IMR-90 (cell line): ENCODE measurements at regions not wholly inside any gene's neighbourhood (a gene's known extent, or its start where the extent isn't known, plus 50 kb on each side); places are given as distances from the start of the nearest gene placed in this dataset.

Source experiments
- ATAC-seq: fragments of 200-7000 bp; cut with Tn5 transposase; 2 replicates; pipeline ENCODE4 v1.9.1; 2020; ENCODE audit warnings: low read depth, mild to moderate bottlenecking, moderate library complexity
- BruUV-seq: library from RNA; stranded (reverse); fragments of 400-500 nt; replicated peaks from 2 replicates; lab custom pipeline; 2021; lab: Mats Ljungman, UMichigan
- CTCF ChIA-PET: fragments of 300-600 bp; formaldehyde crosslinking; extraction: SDS; loops from one replicate; lab custom pipeline; 2021; ENCODE audit warnings: antibody characterized with exemption; lab: Yijun Ruan, JAX
- POLR2A ChIA-PET: fragments of 300-600 bp; sonication (Branson Sonifier 250); formaldehyde crosslinking; loops from one replicate; lab custom pipeline; 2022; ENCODE audit warnings: antibody characterized with exemption; ENCODE audit not compliant: unreplicated experiment; lab: Charles Lee
- DNase-seq: peaks from one replicate; pipeline ENCODE4 v3.0.0; 2013
- H2AFZ ChIP-seq: replicated peaks from 2 replicates; pipeline ENCODE3; 2013; ENCODE audit warnings: low read length, mild to moderate bottlenecking; ENCODE audit not compliant: poor library complexity
- H2AK5ac ChIP-seq: 2 replicates; pipeline ENCODE4 v1.6.1; 2013; ENCODE audit warnings: low read depth, low read length, inconsistent platforms
- H2AK9ac ChIP-seq: replicated peaks from 2 replicates; pipeline ENCODE3; 2013; ENCODE audit warnings: mild to moderate bottlenecking, low read depth, low read length, moderate library complexity; ENCODE audit not compliant: poor library complexity
- H2BK120ac ChIP-seq: 2 replicates; pipeline ENCODE4 v1.6.1; 2013; ENCODE audit warnings: low read depth, low read length, inconsistent platforms
- H2BK15ac ChIP-seq: 3 replicates; pipeline ENCODE4 v1.6.1; 2013; ENCODE audit warnings: low read depth, low read length, inconsistent platforms
- H2BK20ac ChIP-seq: 2 replicates; pipeline ENCODE4 v1.6.1; 2013; ENCODE audit warnings: low read depth, mild to moderate bottlenecking, inconsistent platforms, low read length, moderate library complexity
- H2BK5ac ChIP-seq: 2 replicates; pipeline ENCODE4 v1.6.1; 2013; ENCODE audit warnings: mild to moderate bottlenecking, low read depth, low read length, inconsistent platforms; ENCODE audit not compliant: poor library complexity, severe bottlenecking
- H3K14ac ChIP-seq: replicated peaks from 2 replicates; pipeline ENCODE4 v1.6.1; 2013; ENCODE audit warnings: low read depth, low read length, inconsistent platforms
- H3K18ac ChIP-seq: 2 replicates; pipeline ENCODE4 v1.6.1; 2013; ENCODE audit warnings: low read depth, low read length, control low read depth
- H3K23ac ChIP-seq: 2 replicates; pipeline ENCODE4 v1.6.1; 2013; ENCODE audit warnings: low read depth, low read length, inconsistent platforms
- H3K27ac ChIP-seq: 2 replicates; pipeline ENCODE4 v1.5.1; 2013; ENCODE audit warnings: mild to moderate bottlenecking, control low read depth, low read length; ENCODE audit not compliant: insufficient read depth
- H3K27me3 ChIP-seq: 2 replicates; pipeline ENCODE4 v1.6.1; 2013; ENCODE audit warnings: low read length; ENCODE audit not compliant: control insufficient read depth, insufficient read depth
- H3K36me3 ChIP-seq: 2 replicates; pipeline ENCODE4 v1.6.1; 2013; ENCODE audit warnings: low read length, mixed read lengths; ENCODE audit not compliant: control insufficient read depth, insufficient read depth
- H3K4ac ChIP-seq: 2 replicates; pipeline ENCODE4 v1.6.1; 2013; ENCODE audit warnings: low read depth, low read length, inconsistent platforms
- H3K4me1 ChIP-seq: 2 replicates; pipeline ENCODE4 v1.6.1; 2013; ENCODE audit warnings: low read length, mixed read lengths; ENCODE audit not compliant: control insufficient read depth, insufficient read depth
- H3K4me2 ChIP-seq: 2 replicates; pipeline ENCODE4 v1.6.1; 2013; ENCODE audit warnings: low read depth, mild to moderate bottlenecking, control low read depth, low read length, moderate library complexity
- H3K4me3 ChIP-seq: 2 replicates; pipeline ENCODE4 v1.5.1; 2013; ENCODE audit warnings: low read depth, mild to moderate bottlenecking, control low read depth, low read length, moderate library complexity; ENCODE audit not compliant: insufficient read depth
- H3K56ac ChIP-seq: 2 replicates; pipeline ENCODE4 v1.6.1; 2013; ENCODE audit warnings: low read length, inconsistent platforms; ENCODE audit not compliant: insufficient read depth; ENCODE audit errors: extremely low read depth
- H3K79me1 ChIP-seq, 2 experiments: 2 replicates each; pipeline ENCODE4 v1.6.1; 2013; ENCODE audit warnings: low read length in 2 of 2, inconsistent platforms in 1 of 2, low read depth in 1 of 2
- H3K9ac ChIP-seq: 2 replicates; pipeline ENCODE4 v1.6.1; 2013; ENCODE audit warnings: low read depth, low read length, control low read depth
- H3K9me1 ChIP-seq: 2 replicates; pipeline ENCODE4 v1.6.1; 2013; ENCODE audit warnings: low read length, inconsistent platforms; ENCODE audit not compliant: insufficient read depth
- H3K9me3 ChIP-seq: 2 replicates; pipeline ENCODE4 v1.6.1; 2013; ENCODE audit warnings: low read length; ENCODE audit not compliant: control insufficient read depth, insufficient read depth
- H4K20me1 ChIP-seq: 2 replicates; pipeline ENCODE4 v1.6.1; 2013; ENCODE audit warnings: low read length, inconsistent platforms; ENCODE audit not compliant: insufficient read depth
- H4K5ac ChIP-seq: 2 replicates; pipeline ENCODE4 v1.6.1; 2013; ENCODE audit warnings: mild to moderate bottlenecking, low read depth, low read length, control low read depth
- H4K8ac ChIP-seq, 2 experiments: 2 replicates each; pipeline ENCODE4 v1.6.1; 2013; ENCODE audit warnings: low read depth in 2 of 2, low read length in 2 of 2, control low read depth in 1 of 2, inconsistent platforms in 1 of 2
- H4K91ac ChIP-seq: 2 replicates; pipeline ENCODE4 v1.6.1; 2013; ENCODE audit warnings: low read depth, low read length, inconsistent platforms; ENCODE audit not compliant: insufficient read depth
- BHLHE40 ChIP-seq: fragments of 150-350 bp; IDR thresholded peaks from 2 replicates; pipeline ENCODE4 v1.6.1; 2016; ENCODE audit warnings: mild to moderate bottlenecking, low read depth, low read length
- CEBPB ChIP-seq: IDR thresholded peaks from 2 replicates; pipeline ENCODE4 v1.6.1; 2012; ENCODE audit warnings: low read depth, low read length, improper control_type of control experiment
- CHD1 ChIP-seq: IDR thresholded peaks from 2 replicates; pipeline ENCODE4 v1.6.1; 2012; ENCODE audit warnings: low read depth, low read length, improper control_type of control experiment
- FOS ChIP-seq: fragments of 150-350 bp; IDR thresholded peaks from 2 replicates; pipeline ENCODE4 v1.6.1; 2016; ENCODE audit warnings: low read depth, low read length
- MAFK ChIP-seq: IDR thresholded peaks from 2 replicates; pipeline ENCODE4 v1.6.1; 2012; ENCODE audit warnings: low read depth, low read length, improper control_type of control experiment
- MAZ ChIP-seq: IDR thresholded peaks from 2 replicates; pipeline ENCODE4 v1.6.1; 2012; ENCODE audit warnings: low read depth, mild to moderate bottlenecking, low read length, improper control_type of control experiment, moderate library complexity, borderline replicate concordance
- MXI1 ChIP-seq: IDR thresholded peaks from 2 replicates; pipeline ENCODE4 v1.6.1; 2012; ENCODE audit warnings: low read depth, mild to moderate bottlenecking, low read length, moderate library complexity, borderline replicate concordance
- NFE2L2 ChIP-seq: fragments of 150-350 bp; IDR thresholded peaks from 2 replicates; pipeline ENCODE4 v1.6.1; 2016; ENCODE audit warnings: low read depth, mild to moderate bottlenecking, low read length
- POLR2A ChIP-seq: IDR thresholded peaks from 2 replicates; pipeline ENCODE4 v1.6.1; 2012; ENCODE audit warnings: mild to moderate bottlenecking, low read depth, low read length
- RAD21 ChIP-seq: IDR thresholded peaks from 2 replicates; pipeline ENCODE4 v1.6.1; 2012; ENCODE audit warnings: low read length, improper control_type of control experiment
- RCOR1 ChIP-seq: IDR thresholded peaks from 2 replicates; pipeline ENCODE4 v1.6.1; 2012; ENCODE audit warnings: mild to moderate bottlenecking, low read length, improper control_type of control experiment; ENCODE audit not compliant: insufficient replicate concordance
- RFX5 ChIP-seq: IDR thresholded peaks from 2 replicates; pipeline ENCODE4 v1.8.0; 2012; ENCODE audit warnings: low read depth, mild to moderate bottlenecking, low read length, moderate library complexity
- SMC3 ChIP-seq: fragments of 150-350 bp; IDR thresholded peaks from 2 replicates; pipeline ENCODE4 v1.6.1; 2016; ENCODE audit warnings: low read depth, mild to moderate bottlenecking, antibody characterized with exemption, low read length, moderate library complexity
- WGBS, 2 experiments: methylation state at CpG; one replicate each; pipeline versions ENCODE4 v1.1.5 to v1.1.7; 2013; ENCODE audit warnings: missing lambda C conversion rate in 2 of 2; ENCODE audit not compliant: insufficient read length in 1 of 2; ENCODE audit errors: extremely low coverage in 2 of 2; 5-methylcytosine and 5-hydroxymethylcytosine counted together
- dilution Hi-C: fragments of 300-500 bp; cut with HindIII; formaldehyde crosslinking; loops from one replicate; pipeline ENCODE4 v1.14.3; 2018; ENCODE audit warnings: low sequenced_read_pairs; ENCODE audit not compliant: unreplicated experiment
- in situ Hi-C: fragments of 300-500 bp; cut with MboI; formaldehyde crosslinking; loops from 3 replicates; pipeline ENCODE4 v1.14.3; 2019; ENCODE audit warnings: low sequenced_read_pairs, inconsistent platforms, mixed read lengths
- intact Hi-C: fragments of 100-400 bp; cut with micrococcal nuclease; formaldehyde crosslinking; loops from 2 replicates; pipeline ENCODE4 v1.10.0; 2022
- TF ChIP-seq, protein P1 (sequence below): fragments of 150-350 bp; IDR thresholded peaks from 2 replicates; pipeline ENCODE4 v1.6.1; 2017; ENCODE audit warnings: mild to moderate bottlenecking, antibody characterized with exemption, low read length, low read depth
- TF ChIP-seq, protein P2 (sequence below): conservative IDR thresholded peaks from 2 replicates; pipeline ENCODE4 v1.5.1; 2012; ENCODE audit warnings: mild to moderate bottlenecking, low read depth, low read length, improper control_type of control experiment
- TF ChIP-seq, protein P3 (sequence below): fragments of 150-350 bp; IDR thresholded peaks from 2 replicates; pipeline ENCODE4 v1.6.1; 2016; ENCODE audit warnings: low read depth, mild to moderate bottlenecking, low read length, moderate library complexity, borderline replicate concordance

DNA sequence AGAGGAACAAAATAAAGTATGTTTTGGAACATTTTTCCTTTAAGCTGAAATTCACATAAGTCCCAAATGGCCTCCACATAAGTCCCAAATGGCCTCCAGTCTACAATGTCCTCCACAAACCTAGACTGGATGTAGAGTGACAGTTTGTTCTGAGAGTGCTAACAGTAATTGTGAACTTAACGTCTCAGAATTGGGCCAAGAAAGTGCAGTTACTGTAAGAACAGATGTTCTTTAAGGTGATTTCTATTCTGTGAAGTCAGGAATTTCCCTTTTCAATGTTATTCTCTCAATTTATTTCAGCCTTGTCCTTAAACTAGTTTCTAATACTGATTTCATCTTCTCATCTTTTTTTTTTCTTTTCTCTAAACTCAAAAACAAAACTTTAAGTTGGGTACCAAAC, 188.7 kb upstream of the SEMA3E start:
- intact Hi-C loops (no loop called here), dilution Hi-C loops (no loop called here), in situ Hi-C loops (no loop called here)
- DNase-seq = no peak
- no peak overlapping the region for H3K18ac ChIP-seq
- H2BK120ac ChIP-seq = no peak overlapping the region
- no peak for ATAC-seq
- H3K27me3 ChIP-seq = no peaks in the 10 kb centered on the region
- H3K4me1 ChIP-seq = no peaks in the 10 kb centered on the region
- H4K8ac ChIP-seq = no peak overlapping the region
- no peaks in the 10 kb centered on the region for H3K79me1 ChIP-seq
- no peaks in the 10 kb centered on the region for H3K9me1 ChIP-seq
- no peak overlapping the region for H2BK20ac ChIP-seq
- H3K4me3 ChIP-seq = no peak overlapping the region
- H4K5ac ChIP-seq = no peak overlapping the region
- no peaks in the 10 kb centered on the region for H3K9me3 ChIP-seq
- H2BK5ac ChIP-seq = no peak overlapping the region
- H3K4me2 ChIP-seq = no peak overlapping the region
- H3K23ac ChIP-seq = no peak overlapping the region
- POLR2A ChIA-PET = no interaction called here
- H4K91ac ChIP-seq = no peak overlapping the region
- CTCF ChIA-PET = no interaction called here
- H3K9ac ChIP-seq = no peak overlapping the region
- no TSS peak for BruUV-seq
- no peak overlapping the region for H2AFZ ChIP-seq
- H2BK15ac ChIP-seq = no peak overlapping the region
- H3K56ac ChIP-seq = no peak overlapping the region
- no peak overlapping the region for H3K4ac ChIP-seq
- H2AK9ac ChIP-seq = no peak overlapping the region
- H3K14ac ChIP-seq = no peak overlapping the region
- no peaks in the 10 kb centered on the region for H3K36me3 ChIP-seq
- TF ChIP-seq NFE2L2 (no peak), RAD21 (no peak), BHLHE40 (no peak), RCOR1 (no peak), POLR2A (no peak), FOS (no peak), MXI1 (no peak), MAFK (no peak), SMC3 (no peak), CHD1 (no peak), RFX5 (no peak), MAZ (no peak), CEBPB (no peak)
- TF ChIP-seq, protein P1, sequence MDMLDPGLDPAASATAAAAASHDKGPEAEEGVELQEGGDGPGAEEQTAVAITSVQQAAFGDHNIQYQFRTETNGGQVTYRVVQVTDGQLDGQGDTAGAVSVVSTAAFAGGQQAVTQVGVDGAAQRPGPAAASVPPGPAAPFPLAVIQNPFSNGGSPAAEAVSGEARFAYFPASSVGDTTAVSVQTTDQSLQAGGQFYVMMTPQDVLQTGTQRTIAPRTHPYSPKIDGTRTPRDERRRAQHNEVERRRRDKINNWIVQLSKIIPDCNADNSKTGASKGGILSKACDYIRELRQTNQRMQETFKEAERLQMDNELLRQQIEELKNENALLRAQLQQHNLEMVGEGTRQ = no peak
- TF ChIP-seq, protein P2, sequence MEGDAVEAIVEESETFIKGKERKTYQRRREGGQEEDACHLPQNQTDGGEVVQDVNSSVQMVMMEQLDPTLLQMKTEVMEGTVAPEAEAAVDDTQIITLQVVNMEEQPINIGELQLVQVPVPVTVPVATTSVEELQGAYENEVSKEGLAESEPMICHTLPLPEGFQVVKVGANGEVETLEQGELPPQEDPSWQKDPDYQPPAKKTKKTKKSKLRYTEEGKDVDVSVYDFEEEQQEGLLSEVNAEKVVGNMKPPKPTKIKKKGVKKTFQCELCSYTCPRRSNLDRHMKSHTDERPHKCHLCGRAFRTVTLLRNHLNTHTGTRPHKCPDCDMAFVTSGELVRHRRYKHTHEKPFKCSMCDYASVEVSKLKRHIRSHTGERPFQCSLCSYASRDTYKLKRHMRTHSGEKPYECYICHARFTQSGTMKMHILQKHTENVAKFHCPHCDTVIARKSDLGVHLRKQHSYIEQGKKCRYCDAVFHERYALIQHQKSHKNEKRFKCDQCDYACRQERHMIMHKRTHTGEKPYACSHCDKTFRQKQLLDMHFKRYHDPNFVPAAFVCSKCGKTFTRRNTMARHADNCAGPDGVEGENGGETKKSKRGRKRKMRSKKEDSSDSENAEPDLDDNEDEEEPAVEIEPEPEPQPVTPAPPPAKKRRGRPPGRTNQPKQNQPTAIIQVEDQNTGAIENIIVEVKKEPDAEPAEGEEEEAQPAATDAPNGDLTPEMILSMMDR = no peak
- TF ChIP-seq, protein P3, sequence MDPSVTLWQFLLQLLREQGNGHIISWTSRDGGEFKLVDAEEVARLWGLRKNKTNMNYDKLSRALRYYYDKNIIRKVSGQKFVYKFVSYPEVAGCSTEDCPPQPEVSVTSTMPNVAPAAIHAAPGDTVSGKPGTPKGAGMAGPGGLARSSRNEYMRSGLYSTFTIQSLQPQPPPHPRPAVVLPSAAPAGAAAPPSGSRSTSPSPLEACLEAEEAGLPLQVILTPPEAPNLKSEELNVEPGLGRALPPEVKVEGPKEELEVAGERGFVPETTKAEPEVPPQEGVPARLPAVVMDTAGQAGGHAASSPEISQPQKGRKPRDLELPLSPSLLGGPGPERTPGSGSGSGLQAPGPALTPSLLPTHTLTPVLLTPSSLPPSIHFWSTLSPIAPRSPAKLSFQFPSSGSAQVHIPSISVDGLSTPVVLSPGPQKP = no peak
- no CpG with 5 or more reads among the region's 1 CpG for WGBS, 2 experiments
- no peak overlapping the region for H2AK5ac ChIP-seq
- no peaks in the 10 kb centered on the region for H4K20me1 ChIP-seq
- H3K27ac ChIP-seq = no peak overlapping the region
